Endothelial cell of umbilical vein (primary cell): ENCODE measurements at regions not wholly inside any gene's neighbourhood (a gene's known extent, or its start where the extent isn't known, plus 50 kb on each side); places are given as distances from the start of the nearest gene placed in this dataset.

Experiments used
- BruUV-seq: library from RNA; stranded (reverse); fragments of 400-500 nt; replicated peaks from 2 replicates; lab custom pipeline; 2021; lab: Mats Ljungman, UMichigan
- CTCF ChIA-PET: fragments of 300-600, 350-600 bp; sonication (Branson Sonifier 250); formaldehyde crosslinking; loops from one replicate; lab custom pipeline; 2021; ENCODE audit warnings: antibody characterized with exemption, inconsistent platforms; lab: Charles Lee
- POLR2A ChIA-PET: fragments of 300-600, 350-600 bp; sonication (Branson Sonifier 250); formaldehyde crosslinking; loops from one replicate; lab custom pipeline; 2021; ENCODE audit warnings: antibody characterized with exemption, inconsistent platforms; lab: Charles Lee
- DNase-seq: peaks from one replicate; pipeline ENCODE4 v3.0.0-alpha.2; 2011; ENCODE audit warnings: low read depth, low spot score
- FAIRE-seq: peaks from 2 replicates; lab custom pipeline; 2011; peaks lifted over from hg19 to GRCh38; lab: Jason Lieb, UNC
- H2AFZ ChIP-seq: 2 replicates; pipeline ENCODE4 v1.6.0; 2012; ENCODE audit warnings: low read depth, low read length, control low read depth, inconsistent platforms
- H3K27ac ChIP-seq: 2 replicates; pipeline ENCODE4 v1.5.1; 2011; ENCODE audit warnings: low read depth, mild to moderate bottlenecking, control low read depth, low read length, moderate library complexity; ENCODE audit not compliant: insufficient read depth
- H3K27me3 ChIP-seq, 2 experiments: 2 replicates each; pipeline versions ENCODE4 v1.6.0 to v1.6.1; 2011; ENCODE audit warnings: low read length in 2 of 2, mixed read lengths in 1 of 2; ENCODE audit not compliant: control insufficient read depth in 2 of 2, insufficient read depth in 2 of 2
- H3K36me3 ChIP-seq, 2 experiments: 2 replicates in 1 of 2; 3 replicates in 1 of 2; pipeline ENCODE4 v1.5.1; 2011; ENCODE audit warnings: low read length in 2 of 2, mild to moderate bottlenecking in 1 of 2, moderate library complexity in 1 of 2; ENCODE audit not compliant: control insufficient read depth in 2 of 2, insufficient read depth in 2 of 2; ENCODE audit errors: extremely low read depth in 1 of 2
- H3K4me1 ChIP-seq: 3 replicates; pipeline ENCODE4 v1.5.1; 2011; ENCODE audit warnings: mild to moderate bottlenecking, low read length; ENCODE audit not compliant: control insufficient read depth, insufficient read depth; ENCODE audit errors: extremely low read depth
- H3K4me2 ChIP-seq: 2 replicates; pipeline ENCODE4 v1.6.1; 2011; ENCODE audit warnings: low read length, control low read depth, mixed read lengths; ENCODE audit not compliant: insufficient read depth
- H3K4me3 ChIP-seq, 3 experiments: fragments of 200-600 bp in 1 of 3; sonication (generic), shearing (Covaris generic) in 1 of 3; replicated peaks in 1 of 3; 2 replicates each; pipeline ENCODE4 v1.5.1; 2011 to 2016; ENCODE audit warnings: control low read depth in 3 of 3, low read length in 3 of 3, mild to moderate bottlenecking in 2 of 3, inconsistent platforms in 1 of 3, low read depth in 1 of 3, moderate library complexity in 1 of 3; ENCODE audit not compliant: insufficient read depth in 1 of 3
- H3K79me2 ChIP-seq: 2 replicates; pipeline ENCODE4 v1.6.0; 2012; ENCODE audit warnings: low read length, inconsistent platforms; ENCODE audit not compliant: control insufficient read depth, insufficient read depth
- H3K9ac ChIP-seq: replicated peaks from 2 replicates; pipeline ENCODE3; 2011; ENCODE audit warnings: low read length, control low read depth; ENCODE audit not compliant: insufficient read depth; ENCODE audit errors: extremely low read depth
- H3K9me1 ChIP-seq: replicated peaks from 3 replicates; pipeline ENCODE4 v1.6.0; 2011; ENCODE audit warnings: mild to moderate bottlenecking, low read length; ENCODE audit not compliant: control insufficient read depth, insufficient read depth; ENCODE audit errors: extremely low read depth
- H3K9me3 ChIP-seq: replicated peaks from 2 replicates; pipeline ENCODE4 v1.5.1; 2012; ENCODE audit warnings: low read length, inconsistent platforms; ENCODE audit not compliant: control insufficient read depth, insufficient read depth
- H4K20me1 ChIP-seq: replicated peaks from 2 replicates; pipeline ENCODE3; 2011; ENCODE audit warnings: mild to moderate bottlenecking, low read length; ENCODE audit not compliant: control insufficient read depth, insufficient read depth; ENCODE audit errors: extremely low read depth
- CTCF ChIP-seq, 2 donors: IDR thresholded peaks; 1 replicate in 1 of 2; 2 replicates in 1 of 2; pipeline ENCODE4 v1.5.1; 2011; ENCODE audit warnings: low read length in 2 of 2, mild to moderate bottlenecking in 2 of 2, moderate library complexity in 2 of 2, control low read depth in 1 of 2, inconsistent platforms in 1 of 2, low read depth in 1 of 2; ENCODE audit not compliant: insufficient read depth in 1 of 2; ENCODE audit errors: extremely low read depth in 1 of 2
- EZH2 ChIP-seq: IDR thresholded peaks from 2 replicates; pipeline ENCODE4 v1.6.1; 2012; ENCODE audit warnings: borderline replicate concordance, low read depth, mild to moderate bottlenecking, moderate library complexity, low read length, inconsistent platforms; ENCODE audit not compliant: severe bottlenecking
- FOS ChIP-seq: IDR thresholded peaks from 2 replicates; pipeline ENCODE4 v1.6.1; 2011; ENCODE audit warnings: mild to moderate bottlenecking, low read length, moderate library complexity, borderline replicate concordance; ENCODE audit not compliant: insufficient read depth
- GATA2 ChIP-seq: IDR thresholded peaks from 2 replicates; pipeline ENCODE4 v1.7.0; 2011; ENCODE audit warnings: low read depth, mild to moderate bottlenecking, moderate library complexity, mixed read lengths, low read length; ENCODE audit not compliant: insufficient read length, insufficient read depth
- JUN ChIP-seq: IDR thresholded peaks from 2 replicates; pipeline ENCODE4 v1.6.1; 2011; ENCODE audit warnings: borderline replicate concordance, low read depth; ENCODE audit not compliant: insufficient read length, insufficient read depth
- MAX ChIP-seq: IDR thresholded peaks from 2 replicates; pipeline ENCODE4 v1.6.1; 2011; ENCODE audit not compliant: insufficient read depth, insufficient read length
- MYC ChIP-seq: IDR thresholded peaks from one replicate; pipeline ENCODE4 v1.6.1; 2011; ENCODE audit warnings: mild to moderate bottlenecking, low read depth, low read length
- POLR2A ChIP-seq: IDR thresholded peaks from 2 replicates; pipeline ENCODE4 v1.6.1; 2012; ENCODE audit warnings: low read depth, mild to moderate bottlenecking, control low read depth, low read length
- POLR2AphosphoS5 ChIP-seq: IDR thresholded peaks from 2 replicates; pipeline ENCODE4 v1.6.1; 2012; ENCODE audit warnings: low read depth, mild to moderate bottlenecking, control low read depth, low read length, moderate library complexity; ENCODE audit not compliant: insufficient read depth
- dilution Hi-C: fragments of 300-500 bp; cut with MboI; formaldehyde crosslinking; loops from one replicate; pipeline ENCODE4 v1.15.0; 2019; ENCODE audit warnings: low sequenced_read_pairs; ENCODE audit not compliant: extremely low pct_ligation_motif_present
- intact Hi-C: fragments of 100-400 bp; cut with micrococcal nuclease; formaldehyde crosslinking; loops from one replicate; pipeline ENCODE4 v1.10.0; 2022

- no peak overlapping the region for H2AFZ ChIP-seq
- FAIRE-seq (no peak), DNase-seq (peak; percentile 15)
- BruUV-seq = no TSS peak
- POLR2A ChIA-PET = no interaction called here
- no peak overlapping the region for H3K4me2 ChIP-seq
- H3K27me3 ChIP-seq = no peaks in the 10 kb centered on the region
- no peaks in the 10 kb centered on the region for H4K20me1 ChIP-seq
- no peak overlapping the region for H3K9ac ChIP-seq
- no peaks in the 10 kb centered on the region for H3K9me1 ChIP-seq
- H3K36me3 ChIP-seq = no peaks in the 10 kb centered on the region
- no peak overlapping the region for H3K4me3 ChIP-seq
- H3K79me2 ChIP-seq = no peaks in the 10 kb centered on the region
- TF ChIP-seq EZH2 (no peak), GATA2 (no peak), FOS (no peak), MAX (no peak), MYC (no peak), JUN (no peak)
- CTCF ChIA-PET = interaction anchor here (1.0 kb wide), 1 partner anchor 19 kb away, joined by 3 read pairs; no protein-coding TSS in a partner anchor
- dilution Hi-C loops (no loop called here), intact Hi-C loops (no loop called here)
- no peaks in the 10 kb centered on the region for H3K9me3 ChIP-seq
- no peak overlapping the region for H3K27ac ChIP-seq
- no peaks in the 10 kb centered on the region for H3K4me1 ChIP-seq
Measured at GRCh38 chr7:110205899-110206298, 885.0 kb upstream of the LRRN3 start.

GRCh38 chr7:110209884-110210283 is 881.0 kb upstream of the LRRN3 start:
- Histone ChIP-seq H3K9me3 (no peaks in the 10 kb centered on the region), H3K4me3 (no peak overlapping the region), H3K4me1 (no peaks in the 10 kb centered on the region), H3K4me2 (no peak overlapping the region), H3K36me3 (no peaks in the 10 kb centered on the region), H3K27me3 (no peaks in the 10 kb centered on the region), H3K27ac (no peak overlapping the region), H3K79me2 (no peaks in the 10 kb centered on the region), H2AFZ (no peak overlapping the region), H3K9ac (no peak overlapping the region), H4K20me1 (no peaks in the 10 kb centered on the region), H3K9me1 (no peaks in the 10 kb centered on the region)
- POLR2A ChIA-PET = no interaction called here
- CTCF ChIA-PET = interaction anchor here (1.1 kb wide), 1 partner anchor 9 kb away, joined by 3 read pairs; no protein-coding TSS in a partner anchor
- TF ChIP-seq POLR2A (no peak), MYC (no peak), POLR2AphosphoS5 (no peak), CTCF (IDR thresholded peaks at IDR 0.05; ENCODE audit: extremely low read depth in 1 of 2, insufficient read depth in 1 of 2, low read depth in 1 of 2, low read length in 2 of 2) (no peak), JUN (no peak), GATA2 (no peak), MAX (no peak), EZH2 (no peak), FOS (no peak)
- intact Hi-C loops (no loop called here), dilution Hi-C loops (no loop called here)
- no TSS peak for BruUV-seq
- FAIRE-seq = no peak
- DNase-seq = no peak
